ENCODE measurements at regions not wholly inside any gene's neighbourhood (a gene's known extent, or its start where the extent isn't known, plus 50 kb on each side); places are given as distances from the start of the nearest gene placed in this dataset.

- no peaks in the 10 kb centered on the region for H4K20me1 ChIP-seq (ENCODE audit: insufficient read depth)
- H3K9ac ChIP-seq: no peak overlapping the region
- TF ChIP-seq CTCF (conservative IDR thresholded peaks at IDR 0.05; ENCODE audit: low read depth, low read length): no peak
- H3K79me2 ChIP-seq (ENCODE audit: insufficient read depth, low read depth): no peaks in the 10 kb centered on the region
- H3K27ac ChIP-seq: no peak overlapping the region
- H3K27me3 ChIP-seq (ENCODE audit: insufficient read depth, low read depth): no peaks in the 10 kb centered on the region
- no peak overlapping the region for H2AFZ ChIP-seq (ENCODE audit: low read depth)
- H3K4me3 ChIP-seq (IDR thresholded peaks at IDR 0.05; ENCODE audit: insufficient read depth, low read depth, low read length): no peak overlapping the region
- no peak overlapping the region for H3K4me2 ChIP-seq
- H3K4me1 ChIP-seq (ENCODE audit: low read depth, poor library complexity, severe bottlenecking): no peaks in the 10 kb centered on the region
- no peaks in the 10 kb centered on the region for H3K36me3 ChIP-seq (ENCODE audit: insufficient read depth)
These were observed 81.8 kb downstream of the ADRA2A start for GRCh38 chr10:111158595-111158994.

- Histone ChIP-seq H3K4me3 (IDR thresholded peaks at IDR 0.05; ENCODE audit: insufficient read depth, low read depth, low read length) (no peak overlapping the region), H3K79me2 (ENCODE audit: insufficient read depth, low read depth) (no peaks in the 10 kb centered on the region), H4K20me1 (ENCODE audit: insufficient read depth) (no peaks in the 10 kb centered on the region), H3K4me1 (ENCODE audit: low read depth, poor library complexity, severe bottlenecking) (no peaks in the 10 kb centered on the region), H3K27ac (no peak overlapping the region), H2AFZ (ENCODE audit: low read depth) (no peak overlapping the region), H3K9ac (no peak overlapping the region), H3K27me3 (ENCODE audit: insufficient read depth, low read depth) (no peaks in the 10 kb centered on the region), H3K36me3 (ENCODE audit: insufficient read depth) (no peaks in the 10 kb centered on the region), H3K4me2 (no peak overlapping the region)
- no peak for TF ChIP-seq CTCF (conservative IDR thresholded peaks at IDR 0.05; ENCODE audit: low read depth, low read length)
These were observed 84.5 kb downstream of the ADRA2A start for GRCh38 chr10:111161109-111161874.

GRCh38 chr10:111171183-111171582, 94.4 kb downstream of the ADRA2A start:
- Histone ChIP-seq H3K27ac (no peak overlapping the region), H3K79me2 (ENCODE audit: insufficient read depth, low read depth) (no peaks in the 10 kb centered on the region), H4K20me1 (ENCODE audit: insufficient read depth) (no peaks in the 10 kb centered on the region), H3K4me1 (ENCODE audit: low read depth, poor library complexity, severe bottlenecking) (no peaks in the 10 kb centered on the region), H3K36me3 (ENCODE audit: insufficient read depth) (no peaks in the 10 kb centered on the region), H3K4me3 (IDR thresholded peaks at IDR 0.05; ENCODE audit: insufficient read depth, low read depth, low read length) (no peak overlapping the region), H3K9ac (no peak overlapping the region), H2AFZ (ENCODE audit: low read depth) (no peak overlapping the region), H3K27me3 (ENCODE audit: insufficient read depth, low read depth) (no peaks in the 10 kb centered on the region), H3K4me2 (no peak overlapping the region)
- no peak for TF ChIP-seq CTCF (conservative IDR thresholded peaks at IDR 0.05; ENCODE audit: low read depth, low read length)

GRCh38 chr10:111175787-111176186, 99.0 kb downstream of the ADRA2A start:
- H3K4me3 ChIP-seq (IDR thresholded peaks at IDR 0.05; ENCODE audit: insufficient read depth, low read depth, low read length): no peak overlapping the region
- no peak overlapping the region for H3K4me2 ChIP-seq
- no peak for TF ChIP-seq CTCF (conservative IDR thresholded peaks at IDR 0.05; ENCODE audit: low read depth, low read length)
- H3K9ac ChIP-seq: no peak overlapping the region
- no peaks in the 10 kb centered on the region for H3K27me3 ChIP-seq (ENCODE audit: insufficient read depth, low read depth)
- no peak overlapping the region for H3K27ac ChIP-seq
- H3K36me3 ChIP-seq (ENCODE audit: insufficient read depth): no peaks in the 10 kb centered on the region
- no peaks in the 10 kb centered on the region for H3K79me2 ChIP-seq (ENCODE audit: insufficient read depth, low read depth)
- H2AFZ ChIP-seq (ENCODE audit: low read depth): no peak overlapping the region
- no peaks in the 10 kb centered on the region for H4K20me1 ChIP-seq (ENCODE audit: insufficient read depth)
- no peaks in the 10 kb centered on the region for H3K4me1 ChIP-seq (ENCODE audit: low read depth, poor library complexity, severe bottlenecking)

Measured in KMS-11 (cell line).